H9 (cell line): ENCODE measurements at regions not wholly inside any gene's neighbourhood (a gene's known extent, or its start where the extent isn't known, plus 50 kb on each side); places are given as distances from the start of the nearest gene placed in this dataset.

Experiments used
- DNase-seq: peaks from one replicate; pipeline ENCODE4 v3.0.0-alpha.2; 2017
- H2AFZ ChIP-seq: one replicate; pipeline ENCODE4 v1.6.1; 2013; ENCODE audit warnings: mild to moderate bottlenecking, low read length, control low read depth, moderate library complexity
- H2AK5ac ChIP-seq: 2 replicates; pipeline ENCODE4 v1.6.1; 2013; ENCODE audit warnings: low read length, control low read depth, mixed read lengths; ENCODE audit not compliant: insufficient read length
- H2BK120ac ChIP-seq: one replicate; pipeline ENCODE4 v1.6.1; 2013; ENCODE audit warnings: low read depth, mild to moderate bottlenecking, low read length, control low read depth, inconsistent platforms; ENCODE audit not compliant: poor library complexity, severe bottlenecking
- H2BK12ac ChIP-seq: 2 replicates; pipeline ENCODE4 v1.6.1; 2013; ENCODE audit warnings: low read length, control low read depth, mixed read lengths, low read depth; ENCODE audit not compliant: insufficient read length
- H2BK15ac ChIP-seq: 2 replicates; pipeline ENCODE4 v1.6.1; 2013; ENCODE audit warnings: low read depth, low read length, control low read depth
- H2BK20ac ChIP-seq: one replicate; pipeline ENCODE4 v1.6.1; 2013; ENCODE audit warnings: low read depth, mild to moderate bottlenecking, low read length, control low read depth, inconsistent platforms; ENCODE audit not compliant: poor library complexity, severe bottlenecking
- H2BK5ac ChIP-seq: 2 replicates; pipeline ENCODE4 v1.6.1; 2013; ENCODE audit warnings: low read length, control low read depth, mixed read lengths; ENCODE audit not compliant: insufficient read length
- H3K14ac ChIP-seq: 2 replicates; pipeline ENCODE4 v1.6.1; 2013; ENCODE audit warnings: low read length, control low read depth; ENCODE audit not compliant: insufficient read depth
- H3K18ac ChIP-seq: 2 replicates; pipeline ENCODE4 v1.6.1; 2013; ENCODE audit warnings: low read depth, mild to moderate bottlenecking, mixed read lengths, low read length, control low read depth; ENCODE audit not compliant: insufficient read length
- H3K23ac ChIP-seq: 2 replicates; pipeline ENCODE4 v1.6.1; 2013; ENCODE audit warnings: low read length, control low read depth, mixed read lengths, low read depth; ENCODE audit not compliant: insufficient read length
- H3K23me2 ChIP-seq: 2 replicates; pipeline ENCODE4 v1.6.1; 2013; ENCODE audit warnings: low read depth, mild to moderate bottlenecking, mixed read lengths, low read length, control low read depth; ENCODE audit not compliant: insufficient read length, poor library complexity, severe bottlenecking
- H3K27ac ChIP-seq: 2 replicates; pipeline ENCODE4 v1.5.1; 2013; ENCODE audit warnings: low read length, control low read depth, mixed read lengths, low read depth; ENCODE audit not compliant: insufficient read length
- H3K27me3 ChIP-seq: 2 replicates; pipeline ENCODE4 v1.6.1; 2013; ENCODE audit warnings: low read length, control low read depth, inconsistent platforms; ENCODE audit not compliant: insufficient read depth
- H3K4ac ChIP-seq: 2 replicates; pipeline ENCODE4 v1.6.1; 2013; ENCODE audit warnings: low read depth, mild to moderate bottlenecking, control low read depth, inconsistent platforms, low read length, moderate library complexity
- H3K4me1 ChIP-seq: 2 replicates; pipeline ENCODE4 v1.6.1; 2013; ENCODE audit warnings: low read length, control low read depth, inconsistent platforms; ENCODE audit not compliant: insufficient read depth
- H3K4me2 ChIP-seq: 2 replicates; pipeline ENCODE4 v1.6.1; 2013; ENCODE audit warnings: low read length, control low read depth, mixed read lengths; ENCODE audit not compliant: insufficient read length, insufficient read depth
- H3K56ac ChIP-seq: 2 replicates; pipeline ENCODE4 v1.6.1; 2013; ENCODE audit warnings: low read depth, mild to moderate bottlenecking, mixed read lengths, low read length, control low read depth; ENCODE audit not compliant: insufficient read length
- H3K79me1 ChIP-seq: 2 replicates; pipeline ENCODE4 v1.6.1; 2013; ENCODE audit warnings: low read depth, mild to moderate bottlenecking, moderate library complexity, low read length, control low read depth, inconsistent platforms; ENCODE audit not compliant: insufficient read depth, poor library complexity, severe bottlenecking
- H3K79me2 ChIP-seq: 2 replicates; pipeline ENCODE4 v1.6.1; 2013; ENCODE audit warnings: low read length, control low read depth, inconsistent platforms; ENCODE audit not compliant: insufficient read depth
- H3K9ac ChIP-seq: 2 replicates; pipeline ENCODE4 v1.6.1; 2013; ENCODE audit warnings: low read length, control low read depth, mixed read lengths; ENCODE audit not compliant: insufficient read length; ENCODE audit errors: extremely low read depth
- H3K9me3 ChIP-seq: one replicate; pipeline ENCODE4 v1.6.1; 2013; ENCODE audit warnings: low read depth, low read length, inconsistent platforms; ENCODE audit not compliant: control insufficient read depth
- H3T11ph ChIP-seq: one replicate; pipeline ENCODE4 v1.6.1; 2013; ENCODE audit warnings: mild to moderate bottlenecking, low read length, control low read depth, inconsistent platforms
- H4K20me1 ChIP-seq: one replicate; pipeline ENCODE4 v1.6.1; 2013; ENCODE audit not compliant: control insufficient read depth, insufficient read length, insufficient read depth
- H4K5ac ChIP-seq: 2 replicates; pipeline ENCODE4 v1.6.1; 2013; ENCODE audit warnings: low read depth, mild to moderate bottlenecking, mixed read lengths, low read length, control low read depth; ENCODE audit not compliant: insufficient read length
- H4K8ac ChIP-seq: replicated peaks from 2 replicates; pipeline ENCODE4 v1.6.1; 2013; ENCODE audit warnings: low read length, control low read depth, mixed read lengths, low read depth; ENCODE audit not compliant: insufficient read length
- H4K91ac ChIP-seq: 2 replicates; pipeline ENCODE4 v1.6.1; 2013; ENCODE audit warnings: low read depth, mild to moderate bottlenecking, moderate library complexity, mixed read lengths, low read length, control low read depth; ENCODE audit not compliant: insufficient read length
- H3K27ac Mint-ChIP-seq, 3 experiments: 2 replicates in 2 of 3; 3 replicates in 1 of 3; pipeline ENCODE4 v1.8.0; 2020 to 2021; ENCODE audit warnings: mixed read lengths in 3 of 3, mild to moderate bottlenecking in 1 of 3, moderate library complexity in 1 of 3
- H3K27me3 Mint-ChIP-seq: 2 replicates; pipeline ENCODE4 v1.8.0; 2021; ENCODE audit warnings: low read depth, mild to moderate bottlenecking, moderate library complexity, mixed read lengths
- H3K36me3 Mint-ChIP-seq, 3 experiments: 2 replicates in 2 of 3; 3 replicates in 1 of 3; pipeline ENCODE4 v1.8.0; 2020 to 2021; ENCODE audit warnings: low read depth in 3 of 3, mixed read lengths in 3 of 3; ENCODE audit not compliant: insufficient read depth in 1 of 3
- H3K4me1 Mint-ChIP-seq, 2 experiments: 2 replicates each; pipeline ENCODE4 v1.8.0; 2020; ENCODE audit warnings: mixed read lengths in 2 of 2
- H3K4me3 Mint-ChIP-seq, 2 experiments: 2 replicates in 1 of 2; 3 replicates in 1 of 2; pipeline ENCODE4 v1.8.0; 2020 to 2021; ENCODE audit warnings: mild to moderate bottlenecking in 2 of 2, mixed read lengths in 2 of 2, moderate library complexity in 1 of 2
- H3K9me3 Mint-ChIP-seq, 2 experiments: 2 replicates in 1 of 2; 3 replicates in 1 of 2; pipeline ENCODE4 v1.8.0; 2020; ENCODE audit warnings: mild to moderate bottlenecking in 2 of 2, mixed read lengths in 2 of 2, moderate library complexity in 1 of 2
- WGBS: extraction: QIAGEN DNeasy Blood & Tissue Kit; methylation state at CpG from one replicate; pipeline ENCODE4 v1.1.7; 2013; ENCODE audit warnings: missing lambda C conversion rate, low lambda C conversion rate, mixed read lengths; ENCODE audit not compliant: insufficient read length; ENCODE audit errors: extremely low coverage; 5-methylcytosine and 5-hydroxymethylcytosine counted together
- TF ChIP-seq, protein P1 (sequence below): fragments of 200-600 bp; sonication (generic); conservative IDR thresholded peaks from 3 replicates; pipeline ENCODE4 v1.8.0; 2021; ENCODE audit warnings: antibody characterized with exemption, mild to moderate bottlenecking

DNA sequence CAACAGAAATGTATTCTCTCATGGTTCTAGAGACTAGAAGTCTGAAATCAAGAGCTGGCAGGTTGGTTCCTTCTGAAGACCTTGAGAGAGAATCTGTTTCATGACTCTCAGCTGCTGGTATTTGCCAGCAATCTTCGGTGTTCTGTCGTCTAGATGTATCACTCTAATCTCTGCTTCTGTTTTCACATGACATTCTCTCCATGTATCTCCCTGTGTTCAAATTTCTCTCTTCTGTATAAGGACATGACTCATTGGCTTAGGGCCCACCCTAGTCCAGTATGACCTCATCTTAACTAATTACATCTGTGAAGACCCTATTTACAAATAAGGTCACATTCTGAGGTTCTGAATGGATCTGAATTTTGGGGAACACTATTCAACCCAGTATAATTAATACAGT lies 82.3 kb downstream of the ANKRD7 start:
- H3K27me3 Mint-ChIP-seq: no peaks in the 10 kb centered on the region

More for the DNA sequence above, 82.3 kb downstream of the ANKRD7 start:
- no peak overlapping the region for H3K4me2 ChIP-seq
- H3K79me2 ChIP-seq: no peaks in the 10 kb centered on the region
- Mint-ChIP-seq H3K4me1 (peaks cover 2 to 4% of the 10 kb centered on the region in 2 experiments; a peak in 3 of 4 replicates), H3K9me3 (peaks cover 15 to 16% of the 10 kb centered on the region in 2 experiments; a peak in 4 of 5 replicates), H3K4me3 (no peak overlapping the region), H3K27ac (no peak overlapping the region), H3K36me3 (peaks cover 7 to 25% (median 9%) of the 10 kb centered on the region in 3 experiments; a peak in 5 of 7 replicates)
- no peak overlapping the region for H3K4ac ChIP-seq
- no CpG with 5 or more reads among the region's 2 CpGs for WGBS
- no peaks in the 10 kb centered on the region for H3K27me3 ChIP-seq
- no peak overlapping the region for H2BK120ac ChIP-seq
- H3K4me1 ChIP-seq: no peaks in the 10 kb centered on the region
- no peak overlapping the region for H3T11ph ChIP-seq
- H3K79me1 ChIP-seq: no peaks in the 10 kb centered on the region
- no peaks in the 10 kb centered on the region for H3K23me2 ChIP-seq
- H2BK5ac ChIP-seq: no peak overlapping the region
- H4K5ac ChIP-seq: no peak overlapping the region
- no peak overlapping the region for H2BK20ac ChIP-seq
- H4K8ac ChIP-seq: no peak overlapping the region
- H2BK12ac ChIP-seq: no peak overlapping the region
- DNase-seq: no peak
- no peak overlapping the region for H3K18ac ChIP-seq
- H3K9ac ChIP-seq: no peak overlapping the region
- no peaks in the 10 kb centered on the region for H3K9me3 ChIP-seq
- H3K23ac ChIP-seq: no peak overlapping the region
- no peak overlapping the region for H2AK5ac ChIP-seq
- H4K91ac ChIP-seq: no peak overlapping the region
- no peak overlapping the region for H2BK15ac ChIP-seq
- TF ChIP-seq, protein P1, sequence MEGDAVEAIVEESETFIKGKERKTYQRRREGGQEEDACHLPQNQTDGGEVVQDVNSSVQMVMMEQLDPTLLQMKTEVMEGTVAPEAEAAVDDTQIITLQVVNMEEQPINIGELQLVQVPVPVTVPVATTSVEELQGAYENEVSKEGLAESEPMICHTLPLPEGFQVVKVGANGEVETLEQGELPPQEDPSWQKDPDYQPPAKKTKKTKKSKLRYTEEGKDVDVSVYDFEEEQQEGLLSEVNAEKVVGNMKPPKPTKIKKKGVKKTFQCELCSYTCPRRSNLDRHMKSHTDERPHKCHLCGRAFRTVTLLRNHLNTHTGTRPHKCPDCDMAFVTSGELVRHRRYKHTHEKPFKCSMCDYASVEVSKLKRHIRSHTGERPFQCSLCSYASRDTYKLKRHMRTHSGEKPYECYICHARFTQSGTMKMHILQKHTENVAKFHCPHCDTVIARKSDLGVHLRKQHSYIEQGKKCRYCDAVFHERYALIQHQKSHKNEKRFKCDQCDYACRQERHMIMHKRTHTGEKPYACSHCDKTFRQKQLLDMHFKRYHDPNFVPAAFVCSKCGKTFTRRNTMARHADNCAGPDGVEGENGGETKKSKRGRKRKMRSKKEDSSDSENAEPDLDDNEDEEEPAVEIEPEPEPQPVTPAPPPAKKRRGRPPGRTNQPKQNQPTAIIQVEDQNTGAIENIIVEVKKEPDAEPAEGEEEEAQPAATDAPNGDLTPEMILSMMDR: no peak
- H3K14ac ChIP-seq: no peak overlapping the region
- no peak overlapping the region for H3K56ac ChIP-seq
- H4K20me1 ChIP-seq: no peaks in the 10 kb centered on the region
- no peak overlapping the region for H3K27ac ChIP-seq
- no peak overlapping the region for H2AFZ ChIP-seq
